ENCODE measurements at regions not wholly inside any gene's neighbourhood (a gene's known extent, or its start where the extent isn't known, plus 50 kb on each side); places are given as distances from the start of the nearest gene placed in this dataset.

DNA sequence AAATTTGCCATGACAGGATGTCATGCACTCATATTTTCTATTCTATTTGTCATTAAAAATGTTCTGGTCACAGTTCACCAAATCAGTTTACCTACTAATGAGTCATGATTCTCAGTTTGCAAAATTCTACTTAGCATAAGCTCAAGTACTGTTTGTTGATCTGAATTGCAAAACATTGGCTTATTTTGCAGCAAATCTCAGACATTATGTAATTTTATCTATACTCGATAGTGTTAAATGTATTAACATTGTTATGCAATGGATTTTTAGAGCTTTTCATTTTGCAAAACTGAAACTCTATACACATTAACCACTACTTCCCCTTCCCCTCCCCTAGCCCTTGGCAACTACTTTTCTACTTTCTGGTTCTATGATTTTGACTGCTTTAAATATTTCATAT lies 213.8 kb upstream of the ZFP64 start:
- ChIA-PET POLR2A (no interaction called here), CTCF (no interaction called here)
- no peak overlapping the region for H3K4me3 ChIP-seq (ENCODE audit: low read depth, low read length)
- DNase-seq (ENCODE audit: low read depth, low spot score) = no peak
- TF ChIP-seq, protein P1, sequence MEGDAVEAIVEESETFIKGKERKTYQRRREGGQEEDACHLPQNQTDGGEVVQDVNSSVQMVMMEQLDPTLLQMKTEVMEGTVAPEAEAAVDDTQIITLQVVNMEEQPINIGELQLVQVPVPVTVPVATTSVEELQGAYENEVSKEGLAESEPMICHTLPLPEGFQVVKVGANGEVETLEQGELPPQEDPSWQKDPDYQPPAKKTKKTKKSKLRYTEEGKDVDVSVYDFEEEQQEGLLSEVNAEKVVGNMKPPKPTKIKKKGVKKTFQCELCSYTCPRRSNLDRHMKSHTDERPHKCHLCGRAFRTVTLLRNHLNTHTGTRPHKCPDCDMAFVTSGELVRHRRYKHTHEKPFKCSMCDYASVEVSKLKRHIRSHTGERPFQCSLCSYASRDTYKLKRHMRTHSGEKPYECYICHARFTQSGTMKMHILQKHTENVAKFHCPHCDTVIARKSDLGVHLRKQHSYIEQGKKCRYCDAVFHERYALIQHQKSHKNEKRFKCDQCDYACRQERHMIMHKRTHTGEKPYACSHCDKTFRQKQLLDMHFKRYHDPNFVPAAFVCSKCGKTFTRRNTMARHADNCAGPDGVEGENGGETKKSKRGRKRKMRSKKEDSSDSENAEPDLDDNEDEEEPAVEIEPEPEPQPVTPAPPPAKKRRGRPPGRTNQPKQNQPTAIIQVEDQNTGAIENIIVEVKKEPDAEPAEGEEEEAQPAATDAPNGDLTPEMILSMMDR (IDR thresholded peaks at IDR 0.05; ENCODE audit: insufficient read depth, low read length, missing control alignments) = no peak

DNA sequence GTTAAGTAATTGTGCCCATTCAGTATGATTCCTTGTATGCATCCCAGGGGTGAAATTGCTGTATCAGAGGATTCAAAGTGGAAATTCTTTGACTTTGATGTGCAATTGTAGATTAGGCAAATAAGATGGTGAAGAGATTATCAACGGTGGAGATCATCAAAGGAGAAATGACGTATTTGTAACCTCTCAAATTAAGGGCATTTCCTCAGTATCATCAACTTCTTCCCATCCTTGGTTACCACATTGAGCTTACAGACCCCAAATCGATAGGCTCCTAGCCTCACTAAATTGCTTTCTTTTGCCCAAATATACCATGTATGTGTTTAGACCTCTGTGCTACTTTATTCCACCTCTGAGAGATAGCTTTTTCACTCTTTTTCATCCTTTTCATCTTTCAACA lies 213.1 kb upstream of the ZFP64 start:
- POLR2A ChIA-PET = no interaction called here

DNA sequence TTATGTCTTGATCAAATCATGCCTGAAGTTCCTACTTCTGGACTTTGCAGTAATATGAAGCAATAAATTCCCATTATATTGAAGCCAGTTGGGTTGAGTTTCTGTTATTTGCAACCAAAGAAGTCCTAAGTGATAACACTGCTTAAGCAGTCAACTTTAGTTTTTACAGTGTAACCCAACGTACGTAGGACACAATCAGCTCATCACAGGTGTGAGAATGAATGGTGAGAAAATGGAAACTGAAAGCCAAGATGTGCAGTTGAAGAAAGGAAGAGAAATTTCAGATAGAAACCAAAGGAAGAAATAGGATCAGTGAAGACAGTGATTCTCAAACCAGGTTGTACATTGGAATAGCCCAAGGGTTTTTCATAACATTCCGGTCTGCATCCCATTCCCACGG lies 211.4 kb upstream of the ZFP64 start:
- POLR2A ChIA-PET = no interaction called here
- CTCF ChIA-PET = no interaction called here
- DNase-seq (ENCODE audit: low read depth, low spot score) = no peak
- TF ChIP-seq, protein P1 (IDR thresholded peaks at IDR 0.05; ENCODE audit: insufficient read depth, low read length, missing control alignments) = no peak
- H3K4me3 ChIP-seq (ENCODE audit: low read depth, low read length) = no peak overlapping the region

More for the DNA sequence above, 213.1 kb upstream of the ZFP64 start:
- DNase-seq (ENCODE audit: low read depth, low spot score) = no peak
- CTCF ChIA-PET = no interaction called here
- no peak overlapping the region for H3K4me3 ChIP-seq (ENCODE audit: low read depth, low read length)
- TF ChIP-seq, protein P1 (IDR thresholded peaks at IDR 0.05; ENCODE audit: insufficient read depth, low read length, missing control alignments) = no peak

DNA sequence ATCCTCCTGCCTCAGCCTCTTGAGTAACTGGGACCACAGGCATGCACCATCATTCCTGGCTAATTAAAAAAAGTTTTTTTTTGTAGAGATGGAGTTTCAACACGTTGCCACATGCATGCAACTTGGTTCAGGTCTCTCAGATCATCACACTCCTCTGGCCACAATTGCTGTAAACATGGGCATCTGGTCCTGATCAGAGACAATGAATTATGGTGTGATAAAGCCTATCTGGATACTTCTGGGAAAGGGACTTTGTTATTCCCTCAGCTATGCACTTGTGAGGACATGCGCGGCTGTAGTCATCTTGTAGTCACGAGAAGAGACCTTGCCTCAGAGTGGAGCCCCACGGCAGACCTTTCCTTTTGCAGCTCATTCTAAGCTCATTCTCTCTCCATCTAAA lies 210.9 kb upstream of the ZFP64 start:
- TF ChIP-seq, protein P1 (IDR thresholded peaks at IDR 0.05; ENCODE audit: insufficient read depth, low read length, missing control alignments) = no peak
- no peak for DNase-seq (ENCODE audit: low read depth, low spot score)
- CTCF ChIA-PET = no interaction called here
- POLR2A ChIA-PET = no interaction called here
- no peak overlapping the region for H3K4me3 ChIP-seq (ENCODE audit: low read depth, low read length)

DNA sequence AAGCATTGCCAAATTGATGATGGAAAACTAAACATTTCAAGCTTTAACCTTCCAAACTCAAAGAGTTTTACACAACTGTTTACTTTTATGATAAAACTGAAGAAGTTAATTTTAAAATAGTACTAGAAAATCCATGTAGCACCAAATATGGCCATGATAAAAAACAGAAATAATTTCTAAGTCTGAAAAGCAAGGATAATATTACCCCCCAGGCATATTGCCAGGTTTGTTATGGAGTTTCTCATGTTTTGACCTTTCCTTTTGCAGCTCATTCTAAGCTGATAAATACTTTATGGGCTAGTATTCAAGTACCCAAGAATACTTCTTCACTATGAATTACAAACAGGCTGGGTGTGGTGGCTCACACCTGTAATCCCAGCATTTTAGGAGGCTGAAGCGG lies 209.9 kb upstream of the ZFP64 start:
- no peak overlapping the region for H3K4me3 ChIP-seq (ENCODE audit: low read depth, low read length)
- POLR2A ChIA-PET = no interaction called here
- TF ChIP-seq, protein P1 (IDR thresholded peaks at IDR 0.05; ENCODE audit: insufficient read depth, low read length, missing control alignments) = no peak
- CTCF ChIA-PET = no interaction called here
- DNase-seq (ENCODE audit: low read depth, low spot score) = no peak

DNA sequence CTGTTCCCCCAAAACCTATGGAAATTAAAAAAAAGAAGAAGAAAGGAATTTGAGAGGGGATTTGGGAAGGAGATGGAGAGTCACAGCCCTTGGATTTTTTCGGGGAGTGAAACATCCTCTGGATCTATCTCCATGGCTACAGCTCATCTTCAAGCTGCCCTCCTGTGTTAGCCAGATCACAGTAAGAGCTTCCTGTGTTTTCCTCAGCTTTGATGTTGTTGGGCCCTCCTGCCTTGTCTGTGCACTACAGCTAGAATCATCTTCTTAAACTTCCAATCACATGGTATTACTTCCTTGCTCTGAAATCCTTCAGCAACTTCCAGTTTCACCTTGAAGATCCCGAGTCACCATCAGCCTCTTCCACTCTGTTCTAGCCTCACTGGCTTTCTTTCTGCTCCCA lies 207.8 kb upstream of the ZFP64 start:
- no peak overlapping the region for H3K4me3 ChIP-seq (ENCODE audit: low read depth, low read length)
- POLR2A ChIA-PET = no interaction called here
- CTCF ChIA-PET = no interaction called here
- no peak for DNase-seq (ENCODE audit: low read depth, low spot score)
- TF ChIP-seq, protein P1 (IDR thresholded peaks at IDR 0.05; ENCODE audit: insufficient read depth, low read length, missing control alignments) = no peak
